M059J (cell line): ENCODE measurements at regions not wholly inside any gene's neighbourhood (a gene's known extent, or its start where the extent isn't known, plus 50 kb on each side); places are given as distances from the start of the nearest gene placed in this dataset.

Experiments
- DNase-seq: peaks from one replicate; pipeline ENCODE4 v3.0.0-alpha.2; 2012; ENCODE audit warnings: low read depth

DNA sequence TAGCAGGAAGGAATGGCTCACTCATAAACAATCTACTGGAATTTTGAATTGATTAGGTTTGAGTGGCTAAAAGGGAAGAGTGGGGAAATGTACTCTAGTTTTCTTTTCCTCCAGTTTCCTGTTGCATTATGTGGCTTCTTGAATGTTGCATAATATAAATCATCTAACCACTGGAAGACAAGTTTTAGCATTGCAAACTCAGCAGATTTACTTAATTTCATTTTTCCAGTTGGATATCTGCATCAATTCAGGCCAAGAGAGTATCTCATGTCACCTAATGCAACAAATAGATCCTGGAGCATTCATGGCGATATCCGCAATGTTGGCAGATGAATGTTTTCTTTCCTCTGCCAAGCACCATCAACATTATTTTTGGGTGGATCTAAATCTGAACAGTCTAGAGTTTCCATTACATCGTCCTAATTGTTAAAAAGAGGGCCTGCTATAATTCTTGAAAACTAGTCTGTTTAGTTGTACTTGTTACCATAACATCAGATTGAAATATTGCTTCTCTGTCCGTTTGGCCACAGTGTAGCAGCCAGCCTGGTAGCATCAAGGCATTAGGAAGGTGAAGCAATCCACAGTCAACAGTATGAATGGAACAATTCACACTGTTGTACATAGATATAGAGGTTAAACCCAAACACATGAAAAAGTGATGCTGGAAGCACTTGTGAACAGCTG, 544.2 kb downstream of the ETNK1 start:
- DNase-seq = no peak

DNA sequence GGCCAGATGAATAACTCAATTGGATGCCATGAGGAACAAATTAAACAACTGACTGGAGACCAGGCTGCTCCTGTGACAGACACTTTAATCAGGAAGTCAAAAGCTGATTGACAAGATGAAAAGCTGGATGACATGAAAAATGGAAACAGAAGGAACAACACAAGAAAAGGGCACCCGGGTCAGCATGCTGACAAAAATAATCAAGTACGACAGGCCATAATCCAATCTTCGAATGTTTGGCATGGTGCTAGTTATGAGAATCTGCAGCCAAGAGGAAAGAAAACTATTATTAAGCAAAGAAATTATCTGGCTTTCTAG, 544.7 kb downstream of the ETNK1 start:
- no peak for DNase-seq

DNA sequence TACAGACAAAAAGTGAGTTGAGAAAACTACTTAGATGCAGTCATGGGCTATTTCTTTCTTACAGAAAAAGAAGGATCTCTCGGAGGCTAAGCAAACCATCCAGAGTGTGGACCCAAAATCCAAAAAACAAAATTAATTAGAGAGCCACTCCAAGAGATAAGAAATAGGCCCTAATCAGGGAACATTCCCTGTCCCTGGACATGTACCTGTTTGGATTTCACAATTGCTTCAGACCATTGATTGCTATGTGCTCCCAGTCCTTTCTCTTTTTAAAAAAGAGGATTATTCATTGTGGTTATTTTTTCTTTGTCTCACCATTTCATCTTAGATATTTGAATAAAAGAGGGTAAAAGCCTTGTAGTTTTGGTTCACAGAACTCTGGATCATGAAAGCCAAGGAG, 549.9 kb downstream of the ETNK1 start:
- no peak for DNase-seq

DNA sequence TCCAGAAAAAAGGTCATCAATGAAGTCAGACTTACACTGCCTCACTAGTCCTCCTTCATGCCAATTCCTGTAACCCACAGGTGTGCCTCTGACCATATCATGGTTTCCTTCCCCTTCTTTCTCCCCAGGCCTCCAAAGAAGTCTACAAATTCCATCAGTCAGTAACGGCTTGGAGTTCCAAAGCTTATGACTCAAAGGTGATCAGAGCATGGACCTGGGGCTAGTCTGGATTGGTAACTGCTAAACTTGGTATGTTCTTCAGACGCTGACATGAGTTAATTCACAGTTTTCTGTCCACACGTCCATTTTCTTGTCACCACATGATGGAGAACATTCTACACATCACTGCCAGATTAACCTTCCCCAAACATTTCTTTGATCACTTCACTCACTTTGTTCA, 560.4 kb downstream of the ETNK1 start:
- DNase-seq = peak; percentile 1

DNA sequence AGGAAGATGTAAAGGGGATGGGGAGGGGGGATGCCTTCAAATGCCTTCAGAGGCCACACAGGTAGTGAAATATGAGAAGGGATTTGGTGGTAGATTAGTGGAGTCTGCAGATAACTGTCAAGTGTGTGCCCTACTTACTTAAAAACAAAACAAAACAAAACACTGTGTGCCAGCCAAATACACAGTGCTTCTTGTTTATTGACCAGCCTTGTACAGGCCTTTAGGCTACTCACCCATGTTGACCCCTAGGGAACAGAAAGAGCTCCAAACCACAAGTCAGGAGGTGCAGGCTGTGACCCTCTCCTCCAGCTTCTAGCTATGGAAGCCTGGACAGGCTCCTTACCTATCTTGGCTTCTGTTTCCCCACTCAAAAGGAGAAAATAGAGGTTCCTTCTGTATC, 562.0 kb downstream of the ETNK1 start:
- DNase-seq = no peak

DNA sequence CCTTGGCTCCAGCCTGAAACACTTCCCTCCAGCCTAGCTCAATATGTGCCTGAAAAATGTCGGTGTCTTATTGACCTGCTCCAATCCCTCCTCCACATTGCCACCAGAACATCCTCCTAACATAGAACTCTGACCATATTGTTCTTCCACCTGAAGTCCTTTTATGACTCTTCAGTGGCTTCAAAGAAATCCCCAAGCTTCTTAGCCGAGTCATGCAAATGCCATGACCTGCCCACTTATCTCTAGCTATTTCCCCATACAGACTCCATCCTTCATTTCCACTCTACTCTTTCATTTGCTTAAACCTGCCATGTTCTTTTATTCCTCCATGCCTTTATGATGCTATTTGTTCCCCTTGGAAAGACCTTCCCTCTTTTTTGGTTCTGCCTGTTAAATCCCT, 568.6 kb downstream of the ETNK1 start:
- DNase-seq = no peak

DNA sequence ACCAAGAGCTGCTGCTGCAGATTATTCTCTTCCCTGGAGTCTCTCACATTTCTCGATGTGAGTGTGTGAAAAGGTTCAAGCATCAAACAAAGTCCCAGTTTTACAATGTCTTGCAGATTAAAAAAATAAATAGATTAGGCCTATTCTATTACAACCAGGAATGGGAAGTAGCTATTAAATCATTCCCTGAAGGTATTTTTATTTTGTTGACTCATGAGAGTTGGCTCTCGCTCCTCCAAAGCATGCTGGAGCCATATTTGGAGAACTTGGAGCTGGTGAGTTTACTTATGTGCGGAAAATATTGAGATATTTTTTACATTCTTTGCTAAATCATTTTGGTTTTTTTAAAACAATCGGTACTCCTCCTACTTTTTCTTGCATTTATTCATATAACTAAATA, 572.3 kb downstream of the ETNK1 start:
- DNase-seq = peak; percentile 47

DNA sequence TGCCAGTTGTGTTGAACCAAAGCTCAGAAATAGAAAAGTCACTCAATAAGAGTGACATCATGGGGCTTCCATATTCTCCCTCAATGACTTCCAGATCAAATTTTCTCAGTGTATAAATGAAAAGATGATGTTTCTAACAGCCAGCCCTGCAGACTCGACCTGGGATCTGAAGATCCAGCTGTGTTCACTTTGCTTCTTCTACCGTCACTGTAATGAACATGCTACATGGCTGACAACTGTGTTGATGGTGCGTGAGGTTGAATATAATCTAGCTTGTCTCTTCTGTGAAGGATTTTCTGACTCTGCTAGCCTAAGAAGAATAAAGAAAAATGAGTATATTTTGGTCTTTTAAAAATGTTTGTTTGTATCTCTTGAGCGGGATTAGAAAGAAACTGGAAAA, 577.8 kb downstream of the ETNK1 start:
- DNase-seq = no peak

DNA sequence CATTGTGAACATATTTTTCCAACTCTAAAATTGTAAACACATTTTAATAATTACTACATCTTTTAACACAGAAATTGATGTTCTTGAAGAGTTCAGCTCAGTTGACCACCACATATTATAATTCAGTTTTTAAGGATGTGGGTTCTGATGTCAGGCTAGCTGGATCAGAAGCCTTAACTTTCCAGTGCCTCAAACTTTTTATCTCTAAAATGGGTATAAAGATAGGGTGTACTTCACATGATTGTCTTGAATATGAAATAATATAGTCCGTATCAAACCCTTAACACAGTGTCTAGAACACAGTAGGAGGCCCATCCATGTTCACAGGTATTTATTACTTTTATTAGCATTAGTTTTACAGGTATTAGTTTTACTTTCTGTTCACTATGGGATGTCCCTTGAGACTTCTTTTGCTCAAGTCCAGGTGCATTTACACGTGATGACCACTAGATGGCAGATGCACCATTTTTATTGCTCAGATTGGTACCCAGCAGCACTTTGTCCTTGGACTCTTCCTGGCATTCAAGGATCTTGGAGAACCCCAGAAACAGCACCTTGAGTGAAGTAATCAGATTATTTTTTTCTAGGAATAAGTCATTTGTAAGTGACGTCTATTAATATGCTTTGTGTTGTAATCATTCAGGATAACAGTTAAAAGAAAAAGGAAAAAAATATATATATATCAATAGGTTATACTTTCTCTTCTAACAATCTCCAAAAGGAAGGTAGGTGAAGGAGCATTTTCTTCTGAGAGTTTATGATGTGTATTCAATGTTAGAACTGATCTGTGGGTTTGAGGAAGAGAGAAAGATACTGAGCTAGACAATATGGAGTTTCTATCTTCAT, 580.2 kb downstream of the ETNK1 start:
- peak; percentile 57 for DNase-seq

DNA sequence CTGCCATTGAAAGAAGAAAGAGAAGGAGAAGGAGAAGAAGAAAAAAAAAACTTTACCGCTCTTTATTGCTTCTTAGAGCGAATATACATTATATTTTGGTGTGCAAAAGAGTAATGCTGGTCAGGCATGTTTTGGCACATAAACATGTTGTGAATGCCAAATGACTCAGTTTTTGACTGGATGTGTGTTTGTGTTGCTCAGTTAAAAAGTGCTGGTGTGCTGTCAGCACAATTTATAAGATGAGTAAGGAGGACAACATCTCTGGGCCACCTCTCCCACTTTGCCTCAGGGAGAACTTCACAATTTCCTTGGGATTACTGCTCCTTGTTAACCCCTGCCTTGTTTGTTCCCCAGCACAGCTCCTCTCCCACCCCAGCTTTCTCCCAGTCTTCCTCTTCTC, 584.8 kb downstream of the ETNK1 start:
- peak; percentile 35 for DNase-seq

DNA sequence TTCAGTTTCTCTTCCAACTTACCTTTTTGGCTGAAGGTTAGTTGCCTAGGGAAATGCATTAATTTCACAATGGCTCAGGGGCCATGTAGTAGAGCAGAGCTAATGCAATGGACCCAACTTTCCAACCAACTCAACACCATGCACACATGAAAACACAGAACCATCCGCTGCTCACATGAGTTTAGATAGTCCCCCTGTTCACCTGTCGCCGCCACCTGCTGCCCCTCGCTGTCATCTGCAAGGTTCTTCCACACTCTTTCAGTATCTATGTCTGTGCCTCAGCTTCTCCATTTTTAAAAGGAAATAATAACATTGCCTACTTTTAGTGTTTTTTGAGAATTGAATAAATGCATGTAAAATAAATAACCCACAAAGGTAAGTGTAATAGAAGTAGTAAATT, 585.6 kb downstream of the ETNK1 start:
- no peak for DNase-seq

DNA sequence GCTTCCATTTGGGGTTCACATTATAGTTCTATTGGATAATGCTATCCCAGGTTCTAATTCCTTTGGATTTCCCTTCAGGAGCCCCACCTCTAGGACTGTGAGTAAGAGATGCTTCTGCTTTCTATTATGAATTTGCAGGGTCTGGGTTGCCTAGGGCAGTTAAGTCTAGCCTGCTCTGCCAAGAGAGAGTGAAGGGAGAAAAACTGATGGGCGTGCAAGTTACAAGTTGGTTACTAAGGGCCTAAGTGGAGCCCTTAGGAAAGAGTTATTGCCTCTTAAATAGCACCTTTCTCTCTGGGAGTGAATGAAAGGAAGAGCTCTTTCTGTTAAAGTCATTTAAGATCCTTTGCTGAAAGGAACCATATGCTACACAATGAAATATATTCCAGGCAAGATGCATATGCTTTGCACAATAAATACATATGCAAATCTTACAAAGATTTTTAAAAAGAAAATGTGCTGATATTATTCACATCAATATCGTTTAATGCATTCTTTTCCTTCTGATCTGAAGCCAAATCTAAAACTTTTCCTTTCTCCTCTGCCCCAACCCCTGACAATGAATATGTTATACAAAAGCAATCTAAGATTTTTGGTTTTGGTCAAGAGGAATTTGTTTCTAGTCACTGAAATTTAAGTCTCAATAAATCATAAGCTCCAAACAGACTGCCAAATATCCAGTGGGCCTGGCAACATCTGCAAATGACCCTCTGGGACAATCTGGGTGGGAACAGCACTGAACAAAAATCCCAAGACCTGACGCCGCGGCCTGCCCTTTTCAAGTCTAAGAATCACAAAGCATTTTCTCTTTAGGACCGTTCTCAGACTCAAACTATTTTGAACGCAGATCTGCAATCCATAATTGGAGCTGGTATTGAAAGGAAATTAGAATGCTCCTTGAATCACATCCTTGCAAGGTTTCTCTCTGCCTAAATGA, 586.7 kb downstream of the ETNK1 start:
- no peak for DNase-seq

DNA sequence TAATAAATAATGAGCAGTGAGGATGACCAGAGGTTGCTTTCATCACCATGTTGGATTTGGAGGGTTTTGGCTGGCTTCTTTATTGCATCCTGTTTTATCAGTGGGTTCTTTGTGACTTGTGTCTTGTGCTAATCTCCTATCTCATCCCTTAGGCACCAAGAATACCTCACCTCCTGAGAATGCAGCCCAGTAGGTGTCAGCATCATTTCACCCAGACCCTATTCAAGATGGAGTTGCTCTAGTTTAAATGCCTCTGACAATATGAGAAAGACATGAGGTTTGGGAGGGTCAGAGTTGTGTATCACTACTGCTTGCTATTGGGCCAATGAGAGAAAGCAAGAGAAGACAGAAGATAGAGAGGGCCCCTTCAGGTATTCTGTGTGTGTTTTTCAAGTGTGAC, 592.2 kb downstream of the ETNK1 start:
- no peak for DNase-seq

DNA sequence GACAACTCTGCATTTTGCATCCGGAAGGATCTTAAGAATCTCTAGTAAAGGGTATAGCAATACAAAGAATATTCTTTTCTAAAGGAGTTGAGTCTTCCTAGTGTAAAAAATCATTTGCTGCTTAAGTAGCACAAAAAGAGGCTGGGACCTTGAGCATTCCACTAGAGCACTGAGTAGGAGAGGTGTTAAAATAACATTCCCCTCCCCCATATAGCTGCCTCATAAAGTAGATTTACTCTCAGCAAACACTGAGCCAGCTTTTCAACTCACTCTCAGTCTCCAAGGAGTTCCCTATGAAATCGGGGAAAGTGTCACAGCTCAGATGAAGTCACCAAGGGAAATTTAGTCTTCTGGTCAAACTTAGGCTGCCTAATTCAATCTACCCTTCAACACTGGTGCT, 592.7 kb downstream of the ETNK1 start:
- DNase-seq = no peak

DNA sequence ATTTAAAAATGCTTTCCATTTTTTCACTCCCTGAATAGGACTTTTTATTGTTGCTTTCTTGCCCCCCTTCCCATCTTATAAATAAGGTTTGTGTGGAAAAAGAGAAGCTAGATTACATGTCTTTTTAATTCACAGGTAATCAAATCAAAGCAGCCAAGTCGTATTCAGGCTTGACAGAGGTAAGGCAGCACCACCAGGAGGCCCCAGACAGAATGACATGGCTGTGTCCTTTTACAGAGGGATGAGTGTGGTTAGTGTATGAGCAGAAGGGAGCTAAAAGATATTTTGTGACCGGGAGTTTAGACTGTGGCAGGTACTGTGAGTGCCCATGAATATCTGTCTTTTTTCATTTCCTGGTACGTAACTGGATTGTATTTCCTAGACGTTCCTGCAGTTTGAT, 596.1 kb downstream of the ETNK1 start:
- DNase-seq = no peak

DNA sequence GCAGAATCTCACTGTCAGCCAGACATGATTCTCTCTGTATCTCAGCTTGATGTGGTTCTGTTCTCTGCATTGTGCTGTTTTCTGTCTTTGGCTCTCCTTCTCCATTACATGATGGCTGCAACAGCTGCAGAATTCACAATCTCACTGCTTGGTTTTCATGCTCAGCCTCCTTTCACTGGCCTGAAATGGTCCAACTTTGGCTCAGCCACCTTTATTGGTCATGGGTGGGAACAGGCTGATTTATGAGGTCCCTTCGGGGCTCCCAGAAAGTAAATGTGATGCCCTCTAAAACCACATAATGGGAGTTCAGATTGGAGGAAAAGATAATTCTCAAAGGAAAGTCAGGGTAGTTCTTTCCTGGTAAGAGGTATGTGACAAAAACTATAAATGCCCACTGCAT, 597.0 kb downstream of the ETNK1 start:
- peak; percentile 55 for DNase-seq

DNA sequence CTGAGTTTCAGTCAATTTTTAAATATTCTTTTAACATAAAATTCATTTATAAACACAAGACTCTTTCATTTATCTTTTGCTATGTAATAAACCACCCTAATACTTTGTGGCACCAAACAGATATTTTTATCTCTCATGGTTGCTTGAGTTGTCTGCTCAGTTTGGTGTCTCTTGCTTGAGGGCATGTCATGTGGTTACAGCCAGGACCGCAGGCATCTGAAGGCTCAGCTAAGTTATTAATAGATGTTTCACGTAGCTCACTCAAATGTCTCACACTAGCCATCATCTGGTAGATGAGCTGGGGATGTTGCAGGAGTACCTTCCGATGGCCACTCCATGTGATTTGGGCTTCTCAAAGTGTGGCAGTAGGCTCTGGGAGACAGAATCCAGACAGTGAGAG, 597.8 kb downstream of the ETNK1 start:
- peak; percentile 63 for DNase-seq

DNA sequence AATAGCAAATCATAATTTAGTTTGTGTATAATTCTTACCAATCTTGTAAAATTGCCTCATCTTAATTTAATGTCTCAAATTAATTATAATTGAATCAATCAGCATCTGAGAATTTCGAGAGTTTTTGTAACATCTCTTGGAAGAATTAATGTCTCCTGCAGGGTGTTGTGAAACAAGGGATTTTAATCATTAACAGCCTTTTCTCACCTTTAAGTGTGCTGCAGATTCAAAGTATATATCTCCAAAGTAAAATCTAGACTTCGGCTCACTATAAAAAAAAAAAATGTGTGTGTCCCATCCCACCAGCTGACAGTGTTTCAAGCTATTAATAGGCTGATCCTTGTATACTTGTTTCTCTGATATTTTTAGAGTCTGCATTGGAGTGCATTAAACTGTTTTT, 603.1 kb downstream of the ETNK1 start:
- no peak for DNase-seq

DNA sequence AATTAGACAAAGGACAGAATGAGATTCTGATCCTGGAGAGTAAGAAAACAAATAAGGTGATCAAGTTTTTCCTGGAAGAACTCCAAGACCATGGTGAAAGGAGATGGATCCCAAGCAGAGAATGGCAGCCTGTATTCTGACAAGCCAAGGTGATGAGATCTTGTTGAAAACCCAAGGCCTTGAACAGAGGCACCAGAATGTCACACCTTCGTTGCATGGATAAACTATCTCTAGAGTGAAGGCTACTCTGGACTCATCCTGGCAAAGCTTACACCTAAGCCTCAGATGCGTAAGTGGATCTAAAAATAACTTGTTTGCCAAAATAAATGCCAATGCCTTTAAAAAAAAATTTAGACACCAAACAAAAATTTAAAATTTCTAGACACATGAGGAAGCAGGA, 605.9 kb downstream of the ETNK1 start:
- no peak for DNase-seq

DNA sequence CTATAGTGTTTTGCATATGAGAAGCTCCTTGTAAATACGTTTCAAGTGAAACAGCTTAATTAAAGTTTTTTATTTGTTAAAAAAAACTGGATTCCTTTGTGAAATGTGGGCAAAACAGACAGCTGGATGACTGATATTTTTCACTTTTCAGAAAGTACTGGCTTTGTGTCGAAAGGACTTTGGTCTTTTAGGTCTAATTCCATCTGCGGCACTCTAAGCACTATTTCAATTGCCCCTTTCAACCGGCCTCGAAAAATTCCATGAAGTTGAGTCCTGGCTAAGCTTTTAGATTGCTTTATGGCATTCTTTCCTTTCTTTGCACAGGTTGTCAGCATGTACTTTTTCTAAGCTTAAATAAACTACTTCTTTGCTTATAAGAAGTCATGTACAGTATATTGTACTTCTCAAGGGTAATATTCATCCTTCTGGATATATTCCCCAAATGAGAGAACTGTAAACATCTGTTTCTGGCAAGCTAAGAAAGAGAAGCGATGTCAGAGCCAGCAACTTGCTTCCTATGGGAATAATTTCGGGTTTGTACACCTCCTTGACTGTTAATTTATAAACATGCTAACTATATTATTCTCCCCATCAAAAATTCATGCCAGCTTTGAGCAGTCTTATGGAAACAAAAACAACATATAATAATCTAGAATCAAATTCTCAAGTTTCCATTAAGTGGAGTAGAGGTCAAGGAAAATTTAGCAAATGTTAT, 611.3 kb downstream of the ETNK1 start:
- DNase-seq = no peak

DNA sequence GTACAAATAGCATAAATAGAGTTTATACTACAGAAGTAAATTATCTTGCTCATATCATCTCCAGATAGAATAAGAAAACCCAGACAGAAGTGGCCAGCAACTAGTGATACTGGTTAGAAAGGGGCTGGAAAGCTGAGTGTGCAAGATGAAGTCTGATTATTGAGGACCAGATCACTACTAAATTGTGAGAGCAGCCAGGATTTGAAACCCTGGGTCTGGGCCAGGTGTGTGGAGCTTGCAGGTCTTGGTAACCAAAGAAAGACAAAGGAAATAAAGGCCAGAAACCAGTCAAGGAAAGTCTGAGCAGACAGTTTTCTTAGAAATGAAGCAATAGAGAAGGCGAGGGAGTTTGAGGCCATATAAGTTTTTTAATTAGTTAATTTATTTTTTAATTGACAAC, 611.8 kb downstream of the ETNK1 start:
- DNase-seq = no peak

DNA sequence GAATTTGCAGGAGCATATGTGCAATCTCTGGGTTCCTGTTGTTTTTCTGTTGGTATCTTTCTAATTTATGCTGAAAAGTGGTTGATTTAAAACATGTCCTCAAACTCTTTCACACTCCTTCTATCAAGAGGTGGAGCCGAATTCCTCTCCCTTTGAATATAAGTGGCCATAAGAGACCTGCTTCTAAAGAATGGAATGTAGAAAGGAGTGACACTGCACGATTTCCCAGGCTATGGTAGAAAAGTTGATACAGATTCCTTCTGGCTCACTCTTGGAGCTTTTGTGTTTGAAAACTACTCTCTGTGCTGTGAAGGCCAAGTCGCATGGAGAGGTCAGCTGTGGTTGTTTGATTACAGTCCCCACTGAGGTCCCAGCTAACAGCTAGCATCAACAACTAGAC, 613.2 kb downstream of the ETNK1 start:
- no peak for DNase-seq
